RWPE2 (cell line): ENCODE measurements at regions not wholly inside any gene's neighbourhood (a gene's known extent, or its start where the extent isn't known, plus 50 kb on each side); places are given as distances from the start of the nearest gene placed in this dataset.

ENCODE experiments used
- ATAC-seq: fragments of 200-7000 bp; cut with Tn5 transposase; 3 replicates; pipeline ENCODE4 v1.9.1; 2021; ENCODE audit warnings: low read depth
- DNase-seq: peaks from one replicate; pipeline ENCODE4 v3.0.0-alpha.2; 2020; ENCODE audit warnings: low spot score
- H3K27ac ChIP-seq: fragments of 450-650 bp; 2 replicates; pipeline ENCODE4 v1.5.1; 2017; ENCODE audit warnings: mild to moderate bottlenecking; ENCODE audit not compliant: poor library complexity, severe bottlenecking
- H3K27me3 ChIP-seq: fragments of 250-450 bp; sonication (Bioruptor Pico); 2 replicates; pipeline ENCODE4 v1.5.1; 2021; ENCODE audit warnings: mild to moderate bottlenecking, moderate library complexity; ENCODE audit not compliant: insufficient read depth, poor library complexity, severe bottlenecking
- H3K36me3 ChIP-seq: fragments of 250-450 bp; sonication (Bioruptor Pico); 2 replicates; pipeline ENCODE4 v1.5.1; 2020; ENCODE audit warnings: low read depth, mild to moderate bottlenecking, moderate library complexity
- H3K4me1 ChIP-seq: fragments of 250-450 bp; sonication (Bioruptor Pico); 2 replicates; pipeline ENCODE4 v1.5.1; 2021; ENCODE audit warnings: mild to moderate bottlenecking, moderate library complexity; ENCODE audit not compliant: insufficient read depth, poor library complexity, severe bottlenecking
- H3K4me3 ChIP-seq: fragments of 250-450 bp; sonication (Bioruptor Pico); 2 replicates; pipeline ENCODE4 v1.5.1; 2021; ENCODE audit warnings: mild to moderate bottlenecking, moderate library complexity; ENCODE audit not compliant: severe bottlenecking
- H3K9me3 ChIP-seq: fragments of 250-450 bp; sonication (Bioruptor Pico); 2 replicates; pipeline ENCODE4 v1.5.1; 2021; ENCODE audit warnings: mild to moderate bottlenecking, moderate library complexity; ENCODE audit not compliant: severe bottlenecking
- TF ChIP-seq, protein P1 (sequence below): fragments of 450-650 bp; IDR thresholded peaks from one replicate; pipeline ENCODE4 v1.5.1; 2017; ENCODE audit warnings: mild to moderate bottlenecking, moderate library complexity; ENCODE audit not compliant: poor library complexity, severe bottlenecking

DNA sequence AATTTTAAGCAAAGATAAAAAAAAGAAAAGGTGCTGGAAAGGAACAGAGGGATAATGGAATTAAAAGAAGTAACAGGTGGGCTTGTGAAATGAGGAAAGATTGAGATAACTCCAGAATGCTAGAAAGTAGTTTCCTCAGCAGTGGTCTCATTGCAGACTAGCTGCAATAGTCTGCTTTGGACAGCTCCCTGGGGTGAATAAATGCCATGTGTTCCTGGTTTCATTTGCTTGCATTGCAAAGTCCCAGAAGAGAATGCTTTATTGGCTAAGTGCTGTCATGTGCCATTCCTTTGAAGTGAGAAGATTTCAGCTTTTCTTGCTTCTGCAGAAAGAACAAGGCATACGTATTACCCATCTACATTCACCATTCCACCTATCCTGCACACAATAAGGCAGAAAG is 478.8 kb upstream of the RAG2 start:
- Histone ChIP-seq H3K36me3 (no peaks in the 10 kb centered on the region), H3K4me3 (no peak overlapping the region), H3K27me3 (no peaks in the 10 kb centered on the region), H3K27ac (no peak overlapping the region), H3K9me3 (no peaks in the 10 kb centered on the region), H3K4me1 (no peaks in the 10 kb centered on the region)
- DNase-seq (no peak), ATAC-seq (no peak; the same call in 2 of the 3 replicates)
- TF ChIP-seq, protein P1, sequence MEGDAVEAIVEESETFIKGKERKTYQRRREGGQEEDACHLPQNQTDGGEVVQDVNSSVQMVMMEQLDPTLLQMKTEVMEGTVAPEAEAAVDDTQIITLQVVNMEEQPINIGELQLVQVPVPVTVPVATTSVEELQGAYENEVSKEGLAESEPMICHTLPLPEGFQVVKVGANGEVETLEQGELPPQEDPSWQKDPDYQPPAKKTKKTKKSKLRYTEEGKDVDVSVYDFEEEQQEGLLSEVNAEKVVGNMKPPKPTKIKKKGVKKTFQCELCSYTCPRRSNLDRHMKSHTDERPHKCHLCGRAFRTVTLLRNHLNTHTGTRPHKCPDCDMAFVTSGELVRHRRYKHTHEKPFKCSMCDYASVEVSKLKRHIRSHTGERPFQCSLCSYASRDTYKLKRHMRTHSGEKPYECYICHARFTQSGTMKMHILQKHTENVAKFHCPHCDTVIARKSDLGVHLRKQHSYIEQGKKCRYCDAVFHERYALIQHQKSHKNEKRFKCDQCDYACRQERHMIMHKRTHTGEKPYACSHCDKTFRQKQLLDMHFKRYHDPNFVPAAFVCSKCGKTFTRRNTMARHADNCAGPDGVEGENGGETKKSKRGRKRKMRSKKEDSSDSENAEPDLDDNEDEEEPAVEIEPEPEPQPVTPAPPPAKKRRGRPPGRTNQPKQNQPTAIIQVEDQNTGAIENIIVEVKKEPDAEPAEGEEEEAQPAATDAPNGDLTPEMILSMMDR = no peak

DNA sequence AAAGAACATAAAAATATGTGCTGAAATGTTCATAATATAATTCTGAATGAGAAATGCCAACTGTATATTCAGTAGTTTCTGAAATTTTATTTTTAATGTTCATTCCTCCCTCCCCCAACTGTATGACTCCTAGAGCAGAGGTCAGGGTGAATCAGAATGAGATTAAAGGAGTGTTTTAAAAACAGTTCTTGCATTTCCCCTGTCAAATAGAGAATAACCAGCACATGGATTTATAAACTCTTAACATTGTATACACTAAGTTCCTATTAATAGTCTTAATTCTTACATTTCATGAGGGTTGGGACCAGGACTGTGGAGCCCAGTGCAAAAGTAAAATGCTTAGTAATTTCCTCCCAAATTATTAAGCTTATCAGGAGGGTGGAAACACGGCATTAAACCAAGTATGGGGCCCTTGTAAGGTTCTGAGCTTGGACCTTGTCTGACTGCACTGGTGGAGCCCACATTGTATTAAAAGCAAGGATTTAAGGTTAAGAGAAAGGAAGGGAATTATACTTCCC is 474.6 kb upstream of the RAG2 start:
- H3K4me1 ChIP-seq = no peaks in the 10 kb centered on the region
- DNase-seq (no peak), ATAC-seq (no peak)
- no peaks in the 10 kb centered on the region for H3K36me3 ChIP-seq
- no peak overlapping the region for H3K4me3 ChIP-seq
- H3K27ac ChIP-seq = no peak overlapping the region
- no peaks in the 10 kb centered on the region for H3K9me3 ChIP-seq
- TF ChIP-seq, protein P1 = no peak
- no peaks in the 10 kb centered on the region for H3K27me3 ChIP-seq

- no peak for ATAC-seq
- DNase-seq = no peak
Observed at GRCh38 chr11:37050311-37050710, 452.3 kb upstream of the RAG2 start.

GRCh38 chr11:37040921-37041320 is 442.9 kb upstream of the RAG2 start:
- Histone ChIP-seq H3K36me3 (no peaks in the 10 kb centered on the region), H3K4me3 (no peak overlapping the region), H3K9me3 (no peaks in the 10 kb centered on the region), H3K27me3 (no peaks in the 10 kb centered on the region), H3K27ac (no peak overlapping the region), H3K4me1 (no peaks in the 10 kb centered on the region)
- ATAC-seq = no peak
- TF ChIP-seq, protein P1 = no peak
- no peak for DNase-seq

More at GRCh38 chr11:37050311-37050710, 452.3 kb upstream of the RAG2 start:
- H3K4me3 ChIP-seq = no peak overlapping the region
- H3K27me3 ChIP-seq = peaks cover 10% of the 10 kb centered on the region
- TF ChIP-seq, protein P1 = no peak
- H3K27ac ChIP-seq = no peak overlapping the region
- H3K36me3 ChIP-seq = no peaks in the 10 kb centered on the region
- H3K9me3 ChIP-seq = no peaks in the 10 kb centered on the region
- H3K4me1 ChIP-seq = no peaks in the 10 kb centered on the region

- TF ChIP-seq, protein P1 = no peak
- Histone ChIP-seq H3K27ac (no peak overlapping the region), H3K36me3 (no peaks in the 10 kb centered on the region), H3K4me1 (no peaks in the 10 kb centered on the region), H3K4me3 (no peak overlapping the region), H3K9me3 (no peaks in the 10 kb centered on the region), H3K27me3 (no peaks in the 10 kb centered on the region)
- DNase-seq (no peak), ATAC-seq (no peak)
Observed at GRCh38 chr11:37038911-37039310, 440.9 kb upstream of the RAG2 start.
